Brain pericyte (primary cell): ENCODE measurements at regions not wholly inside any gene's neighbourhood (a gene's known extent, or its start where the extent isn't known, plus 50 kb on each side); places are given as distances from the start of the nearest gene placed in this dataset.

ENCODE experiments used
- DNase-seq: peaks from one replicate; pipeline ENCODE4 v3.0.0-alpha.2; 2012; ENCODE audit warnings: low read depth, low spot score

GRCh38 chr9:29799227-29799626 is 2225.9 kb upstream of the C9orf72 start:
- no peak for DNase-seq

- no peak for DNase-seq
These were observed 2227.5 kb upstream of the C9orf72 start for GRCh38 chr9:29800821-29801220.

DNA sequence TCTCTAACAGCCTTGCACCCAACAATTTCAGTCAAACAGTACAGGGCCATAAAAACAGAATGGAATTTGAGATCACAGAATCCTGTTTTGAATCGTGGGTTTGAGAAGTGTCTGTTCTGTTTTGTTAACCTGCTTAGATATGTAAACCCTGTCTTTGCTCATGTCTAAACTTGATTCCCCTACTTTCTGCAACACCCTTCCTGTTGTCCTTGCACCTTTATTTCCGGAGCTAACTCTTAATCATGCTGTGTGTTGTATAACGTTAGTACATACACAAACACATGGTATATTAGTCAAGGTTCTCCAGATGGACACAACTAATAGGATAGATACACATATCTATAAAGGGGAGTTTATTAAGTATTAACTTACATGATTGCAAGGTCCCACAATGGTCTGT is 2229.2 kb upstream of the C9orf72 start:
- no peak for DNase-seq

- DNase-seq = no peak
These were observed 2233.8 kb upstream of the C9orf72 start for GRCh38 chr9:29806937-29807618.

DNA sequence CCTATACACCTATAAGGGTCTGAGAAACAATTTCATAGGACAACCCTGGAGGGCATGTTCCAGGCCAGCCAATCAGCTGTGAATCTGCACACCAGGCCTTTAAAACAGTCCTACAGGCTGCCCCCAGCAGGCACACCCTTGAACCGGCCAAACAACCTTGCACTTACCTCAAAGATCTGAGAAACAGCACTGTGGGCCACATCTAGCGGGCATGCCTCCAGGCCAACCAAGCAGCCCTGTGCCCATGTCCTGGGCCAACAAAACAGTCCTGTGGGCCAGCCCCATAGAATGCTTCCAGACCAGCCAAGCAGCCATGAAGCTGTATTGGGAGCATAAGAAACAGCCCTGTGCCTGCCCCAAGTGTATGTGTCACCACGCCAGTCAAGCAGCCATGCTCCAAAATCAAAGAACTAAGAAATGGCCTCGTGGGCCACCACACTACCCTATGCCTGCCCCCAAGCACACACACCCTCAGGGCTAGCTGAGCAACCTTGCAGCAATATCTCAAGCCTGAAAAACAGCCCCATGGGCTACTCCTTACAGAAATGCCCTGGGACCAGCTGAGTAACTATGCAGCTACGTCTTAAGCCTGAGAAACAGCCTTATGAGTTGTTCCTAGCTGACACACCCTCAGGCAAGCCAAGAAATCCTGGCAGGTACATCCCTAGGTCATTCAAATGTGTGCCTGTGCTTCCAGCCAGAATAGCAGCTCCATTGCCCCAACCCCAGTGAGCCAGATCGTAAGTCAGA is 2243.8 kb upstream of the C9orf72 start:
- no peak for DNase-seq

- DNase-seq = no peak
These were observed 2249.2 kb upstream of the C9orf72 start for GRCh38 chr9:29822458-29822857.

GRCh38 chr9:29826421-29826820 is 2253.1 kb upstream of the C9orf72 start:
- DNase-seq = no peak

DNA sequence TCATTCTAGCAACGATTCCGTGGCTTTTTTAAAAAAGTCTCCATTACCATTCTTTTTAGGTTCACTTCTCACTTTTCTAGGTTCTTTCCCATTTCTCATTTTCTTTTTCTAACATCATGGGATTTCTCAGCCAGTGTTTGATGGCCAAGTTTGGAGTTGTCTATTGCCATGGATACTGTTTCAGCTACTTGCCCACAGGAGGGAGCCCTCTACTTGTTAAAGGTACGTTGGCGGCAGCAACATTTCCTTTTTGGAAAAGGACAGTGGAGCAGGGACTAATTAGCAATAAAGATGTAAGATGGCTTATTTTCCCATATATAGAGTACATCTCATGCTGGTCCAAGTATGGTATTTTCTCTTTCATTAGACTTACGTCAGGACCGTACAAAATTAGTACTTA is 2257.5 kb upstream of the C9orf72 start:
- DNase-seq = no peak

- DNase-seq = no peak
These were observed 2265.3 kb upstream of the C9orf72 start for GRCh38 chr9:29838491-29839020.

DNA sequence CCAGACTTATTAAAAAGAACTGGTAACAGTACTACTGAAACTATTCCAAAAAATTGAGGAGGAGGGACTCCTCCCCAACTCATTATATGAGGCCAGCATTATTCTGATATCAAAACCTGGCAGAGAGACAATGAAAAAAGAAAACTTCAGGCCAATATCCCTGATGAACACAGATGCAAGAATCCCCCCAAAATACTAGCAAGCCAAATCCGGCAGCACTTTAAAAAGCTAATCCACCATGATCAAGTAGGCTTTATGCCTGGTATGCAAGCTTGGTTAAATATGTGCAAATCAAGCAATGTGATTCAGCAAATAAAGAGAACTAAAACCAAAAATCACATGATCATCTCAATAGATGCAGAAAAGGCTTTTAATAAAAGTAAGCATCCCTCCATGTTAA is 2271.0 kb upstream of the C9orf72 start:
- DNase-seq = no peak

DNA sequence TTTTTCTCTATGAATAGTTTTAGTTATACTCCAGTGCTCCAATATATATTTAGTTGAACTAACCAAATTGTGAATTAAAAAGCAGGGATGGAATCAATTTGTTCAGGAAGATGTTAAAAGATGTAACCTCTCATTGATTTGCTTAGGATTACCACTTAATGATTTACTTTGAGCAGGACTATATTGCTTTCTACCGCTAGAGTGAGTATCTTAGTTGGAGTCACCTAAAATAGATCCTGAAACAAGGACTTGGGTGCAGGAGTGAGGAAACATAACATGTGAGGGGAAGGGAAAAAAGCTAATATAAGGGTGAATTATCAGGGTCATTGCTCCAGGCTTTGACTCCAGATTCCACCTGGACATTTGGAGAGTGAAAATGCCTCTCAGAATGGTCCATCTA is 2277.4 kb upstream of the C9orf72 start:
- no peak for DNase-seq

DNA sequence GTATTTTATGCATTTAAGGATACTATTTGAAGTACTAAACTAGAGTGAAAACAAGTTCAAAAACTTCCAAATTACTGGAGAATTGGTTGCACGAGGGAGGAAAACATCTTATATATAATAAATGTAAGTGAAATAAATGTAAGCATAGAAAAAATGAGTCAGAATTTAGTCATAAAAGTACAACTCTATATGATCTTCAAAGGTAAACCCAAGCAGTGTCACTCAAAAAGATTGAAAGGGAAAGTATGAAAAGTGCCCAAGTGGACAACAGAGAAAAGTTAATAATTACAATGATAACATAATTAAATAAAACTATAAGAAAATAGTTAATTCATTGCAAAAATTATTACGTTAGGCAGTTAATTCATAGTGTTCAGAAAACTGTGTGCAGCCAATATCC is 2288.5 kb upstream of the C9orf72 start:
- no peak for DNase-seq

GRCh38 chr9:29865764-29866313 is 2292.6 kb upstream of the C9orf72 start:
- DNase-seq = no peak

DNA sequence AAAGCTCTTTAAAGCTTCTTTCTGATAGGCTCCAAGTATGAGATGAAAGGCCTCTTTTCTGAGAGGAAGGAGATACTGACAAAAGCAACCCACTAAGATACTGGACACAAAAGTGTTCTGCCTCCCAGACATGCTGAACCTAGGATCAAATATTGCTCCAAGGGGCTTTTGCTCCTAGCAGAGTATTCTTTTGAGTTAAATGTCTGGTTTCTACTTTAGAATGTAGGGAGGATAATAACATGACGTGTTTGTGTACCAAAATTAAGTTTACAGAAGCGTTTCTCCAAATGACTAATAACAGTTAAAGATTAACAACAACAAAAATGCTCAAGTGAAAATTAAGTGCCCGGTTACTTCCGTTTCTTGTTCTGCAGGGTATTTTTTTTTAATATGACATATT is 2293.3 kb upstream of the C9orf72 start:
- DNase-seq = no peak

- DNase-seq = no peak
These were observed 2300.3 kb upstream of the C9orf72 start for GRCh38 chr9:29873579-29873978.

GRCh38 chr9:29875547-29875946 is 2302.3 kb upstream of the C9orf72 start:
- no peak for DNase-seq

GRCh38 chr9:29882767-29883166 is 2309.5 kb upstream of the C9orf72 start:
- DNase-seq = no peak

DNA sequence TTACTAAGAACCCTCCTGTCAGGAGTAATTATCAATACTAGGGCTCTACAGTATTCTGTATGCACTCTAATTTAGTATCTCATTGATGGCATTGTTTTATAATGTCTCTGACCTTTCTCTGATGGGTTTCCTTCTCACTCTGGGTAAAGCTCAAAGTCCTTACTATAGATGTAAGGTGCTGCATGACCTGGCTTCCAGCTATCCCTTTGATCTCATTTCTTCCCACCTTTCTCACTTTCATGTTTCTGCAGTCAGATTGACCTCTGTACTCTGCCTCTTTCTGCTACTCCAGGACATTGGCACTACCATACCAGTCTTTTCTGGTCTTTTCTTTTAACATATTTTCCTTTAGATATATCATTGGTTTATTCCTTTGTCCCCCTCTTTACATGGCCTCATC is 2332.8 kb upstream of the C9orf72 start:
- DNase-seq = no peak

DNA sequence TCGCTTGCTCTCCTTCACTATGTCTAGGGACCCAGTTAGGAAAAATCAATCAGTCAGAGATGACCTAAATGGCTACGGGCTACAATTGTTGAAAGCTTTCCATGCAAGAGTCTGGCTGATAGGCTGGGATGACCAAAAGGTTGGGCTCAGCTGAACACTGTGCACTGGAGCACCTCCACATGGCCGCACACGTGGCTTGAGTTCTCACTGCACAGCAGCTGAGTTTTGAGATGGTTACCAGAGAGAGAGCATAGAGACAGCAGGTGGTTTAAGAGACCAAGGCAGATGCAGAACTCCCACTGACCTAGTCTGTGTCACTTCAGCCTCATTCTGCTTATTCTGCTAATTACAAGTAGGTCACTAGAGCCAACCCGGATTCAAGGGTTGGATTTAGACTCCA is 2354.8 kb upstream of the C9orf72 start:
- DNase-seq = no peak

DNA sequence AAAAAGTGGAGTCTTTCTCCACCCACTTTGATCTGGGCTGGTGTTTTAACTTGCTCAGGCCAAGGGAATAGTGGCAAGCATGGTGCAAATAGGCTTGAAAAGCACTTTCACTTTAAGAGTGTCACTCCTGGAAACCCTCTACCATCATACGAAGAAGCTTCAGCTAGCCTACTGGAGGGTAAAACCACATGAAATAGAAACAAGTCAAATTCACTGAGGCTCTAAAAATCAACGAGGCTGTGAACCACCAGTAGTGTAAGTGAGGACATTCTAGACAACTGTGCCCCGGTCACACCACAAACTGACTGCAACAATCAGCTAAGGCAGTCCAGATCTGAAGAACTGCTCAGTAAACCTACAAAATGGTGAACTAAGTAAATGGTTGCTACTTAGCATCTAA is 2366.3 kb upstream of the C9orf72 start:
- no peak for DNase-seq

DNA sequence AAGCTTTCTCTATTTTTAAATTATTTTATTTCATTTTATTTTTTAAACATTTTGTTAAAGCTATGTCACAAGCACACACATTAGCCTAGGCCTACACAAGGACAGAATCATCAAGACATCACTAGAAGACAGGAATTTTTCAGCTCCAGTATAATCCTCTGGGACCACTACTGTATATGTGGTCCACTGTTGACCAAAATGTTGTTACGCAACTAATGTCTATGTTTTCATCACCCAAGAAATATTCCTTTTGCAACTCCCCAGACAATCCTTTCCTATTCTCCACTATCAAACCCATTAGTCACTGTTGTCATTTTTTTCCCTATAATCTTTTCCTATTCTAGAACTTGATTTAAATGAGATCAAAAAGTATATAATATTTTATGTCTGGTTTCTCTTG is 2371.7 kb upstream of the C9orf72 start:
- no peak for DNase-seq

GRCh38 chr9:29958469-29958868 is 2385.2 kb upstream of the C9orf72 start:
- DNase-seq = no peak

DNA sequence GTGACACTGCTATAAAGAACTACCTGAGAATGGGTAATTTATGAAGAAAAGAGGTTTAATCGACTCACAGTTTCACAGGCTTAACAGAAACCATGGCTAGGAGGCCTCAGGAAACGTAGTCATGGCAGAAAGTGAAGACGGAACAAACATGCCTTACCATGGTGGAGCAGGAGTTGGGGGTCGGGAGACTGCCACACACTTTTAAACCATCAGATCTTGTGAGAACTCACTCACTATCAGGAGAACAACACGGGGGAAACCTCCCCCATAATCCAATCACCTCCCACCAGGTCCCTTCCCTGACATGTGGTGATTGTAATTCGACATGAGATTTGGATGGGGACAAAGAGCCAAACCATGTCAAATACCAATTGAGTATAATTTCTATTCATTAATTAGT is 2392.6 kb upstream of the C9orf72 start:
- no peak for DNase-seq
